ENCODE measurements at regions not wholly inside any gene's neighbourhood (a gene's known extent, or its start where the extent isn't known, plus 50 kb on each side); places are given as distances from the start of the nearest gene placed in this dataset.
A peak's percentile ranks its signal among the peaks of the same experiment; 100 is the strongest.

DNA sequence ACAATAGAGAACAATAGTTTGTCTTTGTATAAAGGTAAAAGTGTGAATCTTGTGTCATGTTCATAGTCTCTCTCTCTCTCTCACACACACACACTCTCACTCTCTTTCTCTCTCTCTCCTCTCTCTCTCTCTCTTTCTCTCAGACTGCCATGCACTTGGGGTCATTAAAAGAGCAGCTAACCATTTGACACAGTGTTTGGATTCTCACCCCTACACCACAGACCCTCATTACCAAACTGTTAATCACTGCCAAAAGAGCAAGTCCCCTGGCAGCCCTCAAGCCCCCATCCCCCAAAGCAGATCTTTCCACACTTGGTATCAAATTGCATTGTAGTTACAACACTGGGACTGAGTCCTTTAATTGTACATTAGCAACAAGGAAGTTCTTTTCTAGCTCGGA lies 305.8 kb upstream of the RSPO3 start:
- no peaks in the 10 kb centered on the region for H3K9me2 ChIP-seq (ENCODE audit: insufficient read depth)
- intact Hi-C loops (cut with micrococcal nuclease; ENCODE audit: unreplicated experiment), result no loop called here
- no peaks in the 10 kb centered on the region for H3F3A ChIP-seq (ENCODE audit: insufficient read depth, low read depth)
- H2AFZ ChIP-seq, result peak overlapping the region; percentile 59
- no peak overlapping the region for H3K27ac ChIP-seq
- BruUV-seq (replicated peaks), result no TSS peak
- no peak for TF ChIP-seq EZH2 (IDR thresholded peaks at IDR 0.05; ENCODE audit: low read depth)
- TF ChIP-seq, protein P1, sequence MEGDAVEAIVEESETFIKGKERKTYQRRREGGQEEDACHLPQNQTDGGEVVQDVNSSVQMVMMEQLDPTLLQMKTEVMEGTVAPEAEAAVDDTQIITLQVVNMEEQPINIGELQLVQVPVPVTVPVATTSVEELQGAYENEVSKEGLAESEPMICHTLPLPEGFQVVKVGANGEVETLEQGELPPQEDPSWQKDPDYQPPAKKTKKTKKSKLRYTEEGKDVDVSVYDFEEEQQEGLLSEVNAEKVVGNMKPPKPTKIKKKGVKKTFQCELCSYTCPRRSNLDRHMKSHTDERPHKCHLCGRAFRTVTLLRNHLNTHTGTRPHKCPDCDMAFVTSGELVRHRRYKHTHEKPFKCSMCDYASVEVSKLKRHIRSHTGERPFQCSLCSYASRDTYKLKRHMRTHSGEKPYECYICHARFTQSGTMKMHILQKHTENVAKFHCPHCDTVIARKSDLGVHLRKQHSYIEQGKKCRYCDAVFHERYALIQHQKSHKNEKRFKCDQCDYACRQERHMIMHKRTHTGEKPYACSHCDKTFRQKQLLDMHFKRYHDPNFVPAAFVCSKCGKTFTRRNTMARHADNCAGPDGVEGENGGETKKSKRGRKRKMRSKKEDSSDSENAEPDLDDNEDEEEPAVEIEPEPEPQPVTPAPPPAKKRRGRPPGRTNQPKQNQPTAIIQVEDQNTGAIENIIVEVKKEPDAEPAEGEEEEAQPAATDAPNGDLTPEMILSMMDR (conservative IDR thresholded peaks at IDR 0.05), result no peak
- H3K79me2 ChIP-seq (ENCODE audit: low read depth), result no peaks in the 10 kb centered on the region
- H3K4me2 ChIP-seq, result peak overlapping the region; percentile 12; the same call in 1 of the 2 replicates
- ChIA-PET POLR2A (ENCODE audit: unreplicated experiment) (no interaction called here), CTCF (interaction anchor here (0.7 kb wide), 1 partner anchor 11 kb away, joined by 6 read pairs; no protein-coding TSS in a partner anchor)
- no peak overlapping the region for H3K4me3 ChIP-seq
- no peaks in the 10 kb centered on the region for H3K27me3 ChIP-seq (ENCODE audit: insufficient read depth, low read depth)
- H4K20me1 ChIP-seq (ENCODE audit: insufficient read depth), result no peaks in the 10 kb centered on the region
- peaks cover 9% of the 10 kb centered on the region for H3K4me1 ChIP-seq (replicated peaks; ENCODE audit: insufficient read depth)
- no peaks in the 10 kb centered on the region for H3K36me3 ChIP-seq (ENCODE audit: low read depth)
- no peaks in the 10 kb centered on the region; the same call in 1 of the 2 replicates for H3K9me3 ChIP-seq (ENCODE audit: insufficient read depth, low read depth)
- no peak for DNase-seq

DNA sequence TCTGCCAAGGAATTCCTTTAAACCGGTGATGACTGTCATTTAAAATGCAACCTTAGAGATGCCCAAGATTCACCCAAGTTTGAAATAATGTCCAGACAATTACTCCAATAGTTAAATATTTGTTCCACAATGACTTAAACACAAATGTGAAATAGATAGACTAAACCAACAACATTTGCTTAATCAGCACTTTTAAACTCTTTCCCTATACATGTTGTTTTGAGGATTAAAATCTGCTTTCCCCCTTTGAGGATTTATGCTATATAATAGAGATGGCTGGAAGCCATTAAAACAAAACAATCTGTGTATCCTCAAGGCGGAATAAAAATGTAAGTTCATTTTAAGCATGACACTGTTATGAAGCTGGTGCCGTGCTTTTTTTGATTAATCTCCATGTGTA lies 297.8 kb upstream of the RSPO3 start:
- intact Hi-C loops (cut with micrococcal nuclease; ENCODE audit: unreplicated experiment), result no loop called here
- Histone ChIP-seq H2AFZ (no peak overlapping the region), H3K27ac (no peak overlapping the region), H3K4me1 (replicated peaks; ENCODE audit: insufficient read depth) (no peaks in the 10 kb centered on the region), H3K9me2 (ENCODE audit: insufficient read depth) (no peaks in the 10 kb centered on the region), H3K4me2 (no peak overlapping the region), H3K27me3 (ENCODE audit: insufficient read depth, low read depth) (no peaks in the 10 kb centered on the region), H3K9me3 (ENCODE audit: insufficient read depth, low read depth) (no peaks in the 10 kb centered on the region), H4K20me1 (ENCODE audit: insufficient read depth) (no peaks in the 10 kb centered on the region), H3F3A (ENCODE audit: insufficient read depth, low read depth) (no peaks in the 10 kb centered on the region), H3K4me3 (no peak overlapping the region), H3K79me2 (ENCODE audit: low read depth) (no peaks in the 10 kb centered on the region), H3K36me3 (ENCODE audit: low read depth) (no peaks in the 10 kb centered on the region)
- ChIA-PET CTCF (no interaction called here), POLR2A (ENCODE audit: unreplicated experiment) (no interaction called here)
- TF ChIP-seq, protein P1 (conservative IDR thresholded peaks at IDR 0.05), result no peak
- TF ChIP-seq EZH2 (IDR thresholded peaks at IDR 0.05; ENCODE audit: low read depth), result no peak
- no TSS peak for BruUV-seq (replicated peaks)
- DNase-seq, result no peak

DNA sequence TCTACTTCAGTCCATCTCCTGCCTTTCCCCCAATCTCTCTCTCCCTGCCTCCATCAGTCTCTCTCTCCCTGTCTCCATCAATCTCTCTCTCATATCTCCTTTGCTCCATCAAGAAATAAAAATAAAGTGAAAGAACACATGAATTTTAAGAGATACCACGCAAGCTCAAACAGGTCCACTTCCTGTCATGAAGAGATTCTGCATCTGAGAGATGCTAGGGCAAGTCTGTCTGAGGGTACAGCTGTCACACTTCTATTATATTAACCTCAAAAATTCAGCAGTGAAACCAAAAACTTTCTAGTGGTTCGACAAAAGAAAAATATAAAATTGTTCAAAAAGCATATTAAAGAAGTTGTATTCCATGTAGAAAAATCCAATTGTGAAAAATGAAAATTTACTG lies 296.8 kb upstream of the RSPO3 start:
- no peak overlapping the region for H3K4me3 ChIP-seq
- H3K4me1 ChIP-seq (replicated peaks; ENCODE audit: insufficient read depth), result no peaks in the 10 kb centered on the region
- TF ChIP-seq, protein P1 (conservative IDR thresholded peaks at IDR 0.05), result no peak
- no peak for TF ChIP-seq EZH2 (IDR thresholded peaks at IDR 0.05; ENCODE audit: low read depth)
- H3K79me2 ChIP-seq (ENCODE audit: low read depth), result no peaks in the 10 kb centered on the region
- CTCF ChIA-PET, result no interaction called here
- H3K9me3 ChIP-seq (ENCODE audit: insufficient read depth, low read depth), result no peaks in the 10 kb centered on the region
- no peaks in the 10 kb centered on the region for H3F3A ChIP-seq (ENCODE audit: insufficient read depth, low read depth)
- H2AFZ ChIP-seq, result no peak overlapping the region
- no peaks in the 10 kb centered on the region for H3K9me2 ChIP-seq (ENCODE audit: insufficient read depth)
- H3K27ac ChIP-seq, result no peak overlapping the region
- POLR2A ChIA-PET (ENCODE audit: unreplicated experiment), result no interaction called here
- H3K36me3 ChIP-seq (ENCODE audit: low read depth), result no peaks in the 10 kb centered on the region
- H4K20me1 ChIP-seq (ENCODE audit: insufficient read depth), result no peaks in the 10 kb centered on the region
- BruUV-seq (replicated peaks), result no TSS peak
- no peak for DNase-seq
- intact Hi-C loops (cut with micrococcal nuclease; ENCODE audit: unreplicated experiment), result no loop called here
- no peak overlapping the region for H3K4me2 ChIP-seq
- H3K27me3 ChIP-seq (ENCODE audit: insufficient read depth, low read depth), result no peaks in the 10 kb centered on the region

Data from PC-9 (cell line).